HG02981 (cell line): ENCODE measurements at regions not wholly inside any gene's neighbourhood (a gene's known extent, or its start where the extent isn't known, plus 50 kb on each side); places are given as distances from the start of the nearest gene placed in this dataset.

Experiments
- ATAC-seq: cut with Tn5 transposase; IDR thresholded peaks from one replicate; pipeline ENCODE4 v1.9.1; 2021; ENCODE audit warnings: mild to moderate bottlenecking, moderate library complexity; ENCODE audit not compliant: unreplicated experiment

- ATAC-seq: no peak
Observed at GRCh38 chr18:39994498-39994897, 1960.5 kb upstream of the PIK3C3 start.

- no peak for ATAC-seq
Observed at GRCh38 chr18:39991696-39992265, 1963.3 kb upstream of the PIK3C3 start.

GRCh38 chr18:39990540-39990939 lies 1964.5 kb upstream of the PIK3C3 start:
- ATAC-seq: no peak

- no peak for ATAC-seq
Observed at GRCh38 chr18:39976771-39977170, 1978.3 kb upstream of the PIK3C3 start.

- ATAC-seq: no peak
Observed at GRCh38 chr18:39972521-39972920, 1982.5 kb upstream of the PIK3C3 start.

GRCh38 chr18:39969803-39970494 lies 1985.1 kb upstream of the PIK3C3 start:
- no peak for ATAC-seq

- no peak for ATAC-seq
Observed at GRCh38 chr18:39966275-39966674, 1988.8 kb upstream of the PIK3C3 start.

GRCh38 chr18:39962546-39962945 lies 1992.5 kb upstream of the PIK3C3 start:
- ATAC-seq: no peak

- ATAC-seq: no peak
Observed at GRCh38 chr18:39960550-39960949, 1994.5 kb upstream of the PIK3C3 start.

- ATAC-seq: no peak
Observed at GRCh38 chr18:39959839-39960238, 1995.2 kb upstream of the PIK3C3 start.

GRCh38 chr18:39958876-39959275 lies 1996.2 kb upstream of the PIK3C3 start:
- ATAC-seq: no peak

- no peak for ATAC-seq
Observed at GRCh38 chr18:39952816-39953215, 2002.2 kb upstream of the PIK3C3 start.

GRCh38 chr18:39951142-39951720 lies 2003.8 kb upstream of the PIK3C3 start:
- no peak for ATAC-seq

- ATAC-seq: no peak
Observed at GRCh38 chr18:39946623-39947061, 2008.4 kb upstream of the PIK3C3 start.

- ATAC-seq: no peak
Observed at GRCh38 chr18:39945076-39945475, 2010.0 kb upstream of the PIK3C3 start.

- ATAC-seq: no peak
Observed at GRCh38 chr18:39942702-39943101, 2012.3 kb upstream of the PIK3C3 start.

GRCh38 chr18:39938676-39939608 lies 2016.1 kb upstream of the PIK3C3 start:
- ATAC-seq: no peak

GRCh38 chr18:39935598-39935997 lies 2019.4 kb upstream of the PIK3C3 start:
- ATAC-seq: no peak

- ATAC-seq: no peak
Observed at GRCh38 chr18:39918847-39919246, 2036.2 kb upstream of the PIK3C3 start.

GRCh38 chr18:39913672-39914366 lies 2041.2 kb upstream of the PIK3C3 start:
- ATAC-seq: no peak

- no peak for ATAC-seq
Observed at GRCh38 chr18:39911716-39912115, 2043.3 kb upstream of the PIK3C3 start.
